K562 (cell line): ENCODE measurements at regions not wholly inside any gene's neighbourhood (a gene's known extent, or its start where the extent isn't known, plus 50 kb on each side); places are given as distances from the start of the nearest gene placed in this dataset.

Source experiments
- ATAC-seq: fragments of 200-7000 bp; cut with Tn5 transposase; 3 replicates; pipeline ENCODE4 v1.9.1; 2020; ENCODE audit warnings: moderate library complexity
- BruUV-seq: library from RNA; stranded (reverse); fragments of 400-500 nt; replicated peaks from 2 replicates; lab custom pipeline; 2021; lab: Mats Ljungman, UMichigan
- CTCF ChIA-PET: fragments of 300-600 bp; formaldehyde crosslinking; extraction: SDS; loops from one replicate; lab custom pipeline; 2021; ENCODE audit warnings: low intra/inter-chr PET ratio; lab: Yijun Ruan, JAX
- POLR2A ChIA-PET: fragments of 300-600, 350-650 bp; sonication (Branson Sonifier 250); formaldehyde crosslinking; extraction: SDS; loops from one replicate; lab custom pipeline; 2021; ENCODE audit warnings: antibody characterized with exemption, inconsistent platforms; lab: Yijun Ruan, JAX
- DNase-seq, 4 experiments: peaks; one replicate each; pipeline versions ENCODE4 v3.0.0 to v3.0.0-alpha.2; 2011 to 2018; ENCODE audit warnings: low spot score in 3 of 4, mixed read lengths in 3 of 4; ENCODE audit errors: extremely low read depth in 1 of 4
- FAIRE-seq: peaks from 2 replicates; lab custom pipeline; 2011; peaks lifted over from hg19 to GRCh38; lab: Jason Lieb, UNC
- H2AFZ ChIP-seq: 2 replicates; pipeline ENCODE4 v1.6.0; 2011; ENCODE audit warnings: low read depth, low read length, control low read depth, inconsistent platforms
- H3K27ac ChIP-seq: fragments of 200-600 bp; 3 replicates; pipeline ENCODE4 v1.8.0; 2011; ENCODE audit warnings: low read depth, mild to moderate bottlenecking, control low read depth, inconsistent platforms, low read length, moderate library complexity, mixed read lengths; ENCODE audit errors: extremely low read depth
- H3K27me3 ChIP-seq, 2 experiments: fragments of 300-600 bp in 1 of 2; 2 replicates in 1 of 2; 3 replicates in 1 of 2; pipeline versions ENCODE4 v1.6.0 to v1.8.0; 2011; ENCODE audit warnings: inconsistent platforms in 2 of 2, low read length in 2 of 2, mild to moderate bottlenecking in 1 of 2, mixed read lengths in 1 of 2, moderate library complexity in 1 of 2; ENCODE audit not compliant: control insufficient read depth in 2 of 2, insufficient read depth in 2 of 2
- H3K36me3 ChIP-seq: fragments of 300-600 bp; 3 replicates; pipeline ENCODE4 v1.8.0; 2011; ENCODE audit warnings: mild to moderate bottlenecking, low read length, inconsistent platforms; ENCODE audit not compliant: control insufficient read depth, insufficient read depth
- H3K4me1 ChIP-seq, 2 experiments: fragments of 200-600 bp in 1 of 2; replicated peaks in 1 of 2; 2 replicates in 1 of 2; 3 replicates in 1 of 2; pipeline versions ENCODE4 v1.5.1 to v1.8.0; 2011; ENCODE audit warnings: inconsistent platforms in 2 of 2, low read length in 2 of 2, mild to moderate bottlenecking in 1 of 2, mixed read lengths in 1 of 2, moderate library complexity in 1 of 2; ENCODE audit not compliant: control insufficient read depth in 2 of 2, insufficient read depth in 2 of 2
- H3K4me2 ChIP-seq: 2 replicates; pipeline ENCODE4 v1.6.1; 2011; ENCODE audit warnings: low read length, control low read depth, inconsistent platforms, mixed read lengths; ENCODE audit not compliant: insufficient read depth
- H3K4me3 ChIP-seq: fragments of 200-600 bp; sonication (generic), shearing (Covaris generic); 2 replicates; pipeline ENCODE4 v1.5.1; 2016; ENCODE audit warnings: control low read depth, inconsistent platforms
- H3K79me2 ChIP-seq: fragments of 200-600 bp; 3 replicates; pipeline ENCODE4 v1.8.0; 2011; ENCODE audit warnings: low read length, inconsistent platforms; ENCODE audit not compliant: control insufficient read depth, insufficient read depth
- H3K9ac ChIP-seq, 2 experiments: 2 replicates each; pipeline versions ENCODE4 v1.6.0 to v1.6.1; 2011; ENCODE audit warnings: low read depth in 2 of 2, low read length in 2 of 2, control low read depth in 1 of 2, inconsistent platforms in 1 of 2, mild to moderate bottlenecking in 1 of 2, mixed read lengths in 1 of 2; ENCODE audit not compliant: insufficient read depth in 1 of 2
- H3K9me1 ChIP-seq: one replicate; pipeline ENCODE4 v1.6.0; 2011; ENCODE audit warnings: inconsistent platforms, mild to moderate bottlenecking, low read length, moderate library complexity; ENCODE audit not compliant: control insufficient read depth, insufficient read depth
- H3K9me3 ChIP-seq: replicated peaks from 2 replicates; pipeline ENCODE4 v1.5.1; 2011; ENCODE audit warnings: low read depth, low read length, inconsistent platforms; ENCODE audit not compliant: control insufficient read depth, insufficient read depth
- H4K20me1 ChIP-seq: replicated peaks from 2 replicates; pipeline ENCODE4 v1.6.1; 2011; ENCODE audit warnings: low read length, inconsistent platforms, mixed read lengths; ENCODE audit not compliant: control insufficient read depth, insufficient read depth
- CBFB ChIP-seq: sonication (generic); formaldehyde crosslinking; IDR thresholded peaks from 2 replicates; pipeline ENCODE4 v1.4.0; 2020; ENCODE audit warnings: mild to moderate bottlenecking, missing genetic modification reagents
- ELK3 ChIP-seq: fragments of 450-650 bp; formaldehyde crosslinking; IDR thresholded peaks from 2 replicates; pipeline ENCODE4 v1.4.0; 2020; ENCODE audit warnings: mild to moderate bottlenecking
- HIVEP1 ChIP-seq: fragments of 250-450 bp; sonication (Bioruptor Pico); IDR thresholded peaks from 2 replicates; pipeline ENCODE4 v1.4.0; 2020; ENCODE audit warnings: mild to moderate bottlenecking
- KLF6 ChIP-seq: fragments of 250-450 bp; sonication (Bioruptor Pico); IDR thresholded peaks from 2 replicates; pipeline ENCODE4 v1.4.0; 2020; ENCODE audit warnings: mild to moderate bottlenecking, moderate library complexity, borderline replicate concordance
- MAFK ChIP-seq: IDR thresholded peaks from 2 replicates; pipeline ENCODE4 v1.6.1; 2011; ENCODE audit warnings: low read length, improper control_type of control experiment
- MNT ChIP-seq, 2 experiments: fragments of 450-650 bp; conservative IDR thresholded peaks; 2 replicates each; pipeline ENCODE4 v1.6.1; 2017; ENCODE audit warnings: mild to moderate bottlenecking in 2 of 2, moderate library complexity in 2 of 2
- PATZ1 ChIP-seq: fragments of 250-450 bp; sonication (Bioruptor Pico); IDR thresholded peaks from 2 replicates; pipeline ENCODE4 v1.5.0; 2020; ENCODE audit warnings: mild to moderate bottlenecking, borderline replicate concordance
- POLR3A ChIP-seq: IDR thresholded peaks from 2 replicates; pipeline ENCODE4 v1.6.1; 2011; ENCODE audit warnings: borderline replicate concordance, mild to moderate bottlenecking, moderate library complexity; ENCODE audit not compliant: insufficient read length, insufficient read depth; ENCODE audit errors: extremely low read depth
- RREB1 ChIP-seq: fragments of 250-450 bp; sonication (Bioruptor Pico); IDR thresholded peaks from 2 replicates; pipeline ENCODE4 v1.4.0; 2020
- SOX6 ChIP-seq: fragments of 450-650 bp; IDR thresholded peaks from 2 replicates; pipeline ENCODE4 v1.6.1; 2014; ENCODE audit warnings: mild to moderate bottlenecking
- WGBS: fragments of 100-300 bp; shearing (Covaris generic); methylation state at CpG from one replicate; pipeline ENCODE4 v1.1.6; 2016; ENCODE audit warnings: low coverage, mixed read lengths; ENCODE audit not compliant: insufficient coverage; ENCODE audit errors: missing lambda C conversion rate; 5-methylcytosine and 5-hydroxymethylcytosine counted together
- in situ Hi-C: fragments of 300-500 bp; cut with MboI; formaldehyde crosslinking; loops from 4 replicates; pipeline ENCODE4 v1.15.0; 2018; ENCODE audit warnings: inconsistent platforms, mixed read lengths
- intact Hi-C: fragments of 100-400 bp; cut with micrococcal nuclease; formaldehyde crosslinking; loops from 2 replicates; pipeline ENCODE4 v1.14.2; 2022
- TF ChIP-seq, protein P1 (sequence below): fragments of 250-450 bp; sonication (Bioruptor Pico); IDR thresholded peaks from 2 replicates; pipeline ENCODE4 v1.4.0; 2020; ENCODE audit warnings: mild to moderate bottlenecking

DNA sequence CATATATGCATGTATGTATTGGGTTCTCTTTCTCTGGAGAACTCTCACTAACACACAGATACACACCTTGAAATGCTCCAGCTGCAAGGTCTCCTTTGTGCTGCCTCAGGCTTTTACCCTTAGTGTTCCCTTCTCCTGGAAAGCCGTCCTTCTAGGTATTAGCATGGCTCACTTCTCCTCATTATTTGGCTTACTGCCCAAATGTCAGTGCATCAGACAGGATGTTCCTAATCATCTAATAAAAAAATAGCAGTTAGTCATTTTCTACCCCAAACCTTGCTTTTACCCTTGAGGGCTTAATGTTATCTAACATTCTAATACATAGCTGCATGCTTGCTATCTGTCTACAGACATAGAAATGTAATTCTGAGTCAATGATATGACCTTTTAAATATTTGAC lies 109.0 kb upstream of the SLC16A7 start:
- ChIA-PET POLR2A (no interaction called here), CTCF (no interaction called here)
- no peak for FAIRE-seq
- Histone ChIP-seq H2AFZ (no peak overlapping the region), H3K4me3 (no peak overlapping the region), H3K79me2 (no peaks in the 10 kb centered on the region), H3K4me1 (no peaks in the 10 kb centered on the region), H3K36me3 (no peaks in the 10 kb centered on the region), H3K9me3 (no peaks in the 10 kb centered on the region; the same call in 1 of the 2 replicates), H3K27ac (no peak overlapping the region), H4K20me1 (no peaks in the 10 kb centered on the region), H3K27me3 (no peaks in the 10 kb centered on the region), H3K4me2 (no peak overlapping the region), H3K9me1 (no peaks in the 10 kb centered on the region), H3K9ac (no peak overlapping the region)
- 6% methylated on average over 1 of the region's 1 CpG for WGBS
- DNase-seq = no peak
- intact Hi-C loops = no loop called here
- BruUV-seq = no TSS peak
- ATAC-seq = no peak
- in situ Hi-C loops = no loop called here
- TF ChIP-seq POLR3A (no peak), KLF6 (no peak), MAFK (no peak), PATZ1 (CRISPR knock-in tag) (no peak), CBFB (CRISPR knock-in tag) (no peak), MNT (conservative IDR thresholded peaks at IDR 0.05) (no peak), SOX6 (no peak), HIVEP1 (CRISPR knock-in tag) (no peak), ELK3 (CRISPR knock-in tag) (no peak), RREB1 (no peak)
- TF ChIP-seq, protein P1, sequence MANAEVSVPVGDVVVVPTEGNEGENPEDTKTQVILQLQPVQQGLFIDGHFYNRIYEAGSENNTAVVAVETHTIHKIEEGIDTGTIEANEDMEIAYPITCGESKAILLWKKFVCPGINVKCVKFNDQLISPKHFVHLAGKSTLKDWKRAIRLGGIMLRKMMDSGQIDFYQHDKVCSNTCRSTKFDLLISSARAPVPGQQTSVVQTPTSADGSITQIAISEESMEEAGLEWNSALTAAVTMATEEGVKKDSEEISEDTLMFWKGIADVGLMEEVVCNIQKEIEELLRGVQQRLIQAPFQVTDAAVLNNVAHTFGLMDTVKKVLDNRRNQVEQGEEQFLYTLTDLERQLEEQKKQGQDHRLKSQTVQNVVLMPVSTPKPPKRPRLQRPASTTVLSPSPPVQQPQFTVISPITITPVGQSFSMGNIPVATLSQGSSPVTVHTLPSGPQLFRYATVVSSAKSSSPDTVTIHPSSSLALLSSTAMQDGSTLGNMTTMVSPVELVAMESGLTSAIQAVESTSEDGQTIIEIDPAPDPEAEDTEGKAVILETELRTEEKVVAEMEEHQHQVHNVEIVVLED (CRISPR knock-in tag) = no peak
